ENCODE measurements at regions not wholly inside any gene's neighbourhood (a gene's known extent, or its start where the extent isn't known, plus 50 kb on each side); places are given as distances from the start of the nearest gene placed in this dataset.

GRCh38 chr14:98411154-98411553 is 860.8 kb downstream of the BCL11B start:
- Histone ChIP-seq H2BK20ac (ENCODE audit: low read depth, low read length) (no peak overlapping the region), H3K4ac (ENCODE audit: low read depth, low read length) (no peak overlapping the region), H2AFZ (replicated peaks; ENCODE audit: low read length, poor library complexity) (no peak overlapping the region), H3K14ac (replicated peaks; ENCODE audit: low read depth, low read length) (no peak overlapping the region), H2BK5ac (ENCODE audit: low read depth, low read length, poor library complexity, severe bottlenecking) (no peak overlapping the region), H4K5ac (ENCODE audit: low read depth, low read length) (no peak overlapping the region), H2BK120ac (ENCODE audit: low read depth, low read length) (no peak overlapping the region), H3K4me1 (ENCODE audit: control insufficient read depth, insufficient read depth, low read length) (no peaks in the 10 kb centered on the region), H4K8ac (ENCODE audit: low read depth in 2 of 2, low read length in 2 of 2) (no peak overlapping the region), H3K27ac (ENCODE audit: insufficient read depth, low read length) (no peak overlapping the region), H3K9ac (ENCODE audit: low read depth, low read length) (no peak overlapping the region), H3K9me1 (ENCODE audit: insufficient read depth, low read length) (no peaks in the 10 kb centered on the region), H4K20me1 (ENCODE audit: insufficient read depth, low read length) (no peaks in the 10 kb centered on the region), H3K56ac (ENCODE audit: extremely low read depth, insufficient read depth, low read length) (no peak overlapping the region), H4K91ac (ENCODE audit: insufficient read depth, low read depth, low read length) (no peak overlapping the region), H3K36me3 (ENCODE audit: control insufficient read depth, insufficient read depth, low read length) (no peaks in the 10 kb centered on the region), H2AK9ac (replicated peaks; ENCODE audit: low read depth, low read length, poor library complexity) (no peak overlapping the region), H2AK5ac (ENCODE audit: low read depth, low read length) (no peak overlapping the region), H3K27me3 (ENCODE audit: control insufficient read depth, insufficient read depth, low read length) (no peaks in the 10 kb centered on the region), H3K4me3 (ENCODE audit: insufficient read depth, low read depth, low read length) (no peak overlapping the region), H3K23ac (ENCODE audit: low read depth, low read length) (no peak overlapping the region), H3K79me1 (ENCODE audit: low read depth in 1 of 2, low read length in 2 of 2) (no peaks in the 10 kb centered on the region), H3K9me3 (ENCODE audit: control insufficient read depth, insufficient read depth, low read length) (peaks cover 34% of the 10 kb centered on the region), H2BK15ac (ENCODE audit: low read depth, low read length) (no peak overlapping the region), H3K4me2 (ENCODE audit: low read depth, low read length) (no peak overlapping the region), H3K18ac (ENCODE audit: low read depth, low read length) (no peak overlapping the region)
- WGBS, 2 experiments (ENCODE audit: extremely low coverage in 2 of 2, insufficient read length in 1 of 2), result 78% methylated on average over 6 of the region's 8 CpGs; no CpG with 5 or more reads in 1 of the 2 experiments
- CTCF ChIA-PET, result no interaction called here
- ATAC-seq (ENCODE audit: low read depth) (no peak), DNase-seq (no peak)
- dilution Hi-C loops (cut with HindIII; ENCODE audit: low sequenced_read_pairs, unreplicated experiment), result no loop called here
- POLR2A ChIA-PET (ENCODE audit: unreplicated experiment), result no interaction called here
- intact Hi-C loops (cut with micrococcal nuclease), result no loop called here
- BruUV-seq (replicated peaks), result no TSS peak
- in situ Hi-C loops (cut with MboI; ENCODE audit: low sequenced_read_pairs), result no loop called here
- TF ChIP-seq BHLHE40 (IDR thresholded peaks at IDR 0.05; ENCODE audit: low read depth, low read length), result no peak
- no peak for TF ChIP-seq RCOR1 (IDR thresholded peaks at IDR 0.05; ENCODE audit: insufficient replicate concordance, low read length)
- no peak for TF ChIP-seq USF2 (IDR thresholded peaks at IDR 0.05; ENCODE audit: low read depth, low read length)
- TF ChIP-seq RAD21 (IDR thresholded peaks at IDR 0.05; ENCODE audit: low read length), result no peak
- no peak for TF ChIP-seq MXI1 (IDR thresholded peaks at IDR 0.05; ENCODE audit: borderline replicate concordance, low read depth, low read length)
- TF ChIP-seq FOS (IDR thresholded peaks at IDR 0.05; ENCODE audit: low read depth, low read length), result no peak
- no peak for TF ChIP-seq MAFK (IDR thresholded peaks at IDR 0.05; ENCODE audit: low read depth, low read length)
- no peak for TF ChIP-seq MAZ (IDR thresholded peaks at IDR 0.05; ENCODE audit: borderline replicate concordance, low read depth, low read length)
- no peak for TF ChIP-seq CEBPB (IDR thresholded peaks at IDR 0.05; ENCODE audit: low read depth, low read length)
- TF ChIP-seq, protein P1, sequence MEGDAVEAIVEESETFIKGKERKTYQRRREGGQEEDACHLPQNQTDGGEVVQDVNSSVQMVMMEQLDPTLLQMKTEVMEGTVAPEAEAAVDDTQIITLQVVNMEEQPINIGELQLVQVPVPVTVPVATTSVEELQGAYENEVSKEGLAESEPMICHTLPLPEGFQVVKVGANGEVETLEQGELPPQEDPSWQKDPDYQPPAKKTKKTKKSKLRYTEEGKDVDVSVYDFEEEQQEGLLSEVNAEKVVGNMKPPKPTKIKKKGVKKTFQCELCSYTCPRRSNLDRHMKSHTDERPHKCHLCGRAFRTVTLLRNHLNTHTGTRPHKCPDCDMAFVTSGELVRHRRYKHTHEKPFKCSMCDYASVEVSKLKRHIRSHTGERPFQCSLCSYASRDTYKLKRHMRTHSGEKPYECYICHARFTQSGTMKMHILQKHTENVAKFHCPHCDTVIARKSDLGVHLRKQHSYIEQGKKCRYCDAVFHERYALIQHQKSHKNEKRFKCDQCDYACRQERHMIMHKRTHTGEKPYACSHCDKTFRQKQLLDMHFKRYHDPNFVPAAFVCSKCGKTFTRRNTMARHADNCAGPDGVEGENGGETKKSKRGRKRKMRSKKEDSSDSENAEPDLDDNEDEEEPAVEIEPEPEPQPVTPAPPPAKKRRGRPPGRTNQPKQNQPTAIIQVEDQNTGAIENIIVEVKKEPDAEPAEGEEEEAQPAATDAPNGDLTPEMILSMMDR (conservative IDR thresholded peaks at IDR 0.05; ENCODE audit: low read depth, low read length), result no peak
- no peak for TF ChIP-seq SMC3 (IDR thresholded peaks at IDR 0.05; ENCODE audit: low read depth, low read length)
- TF ChIP-seq CHD1 (IDR thresholded peaks at IDR 0.05; ENCODE audit: low read depth, low read length), result no peak
- TF ChIP-seq, protein P2, sequence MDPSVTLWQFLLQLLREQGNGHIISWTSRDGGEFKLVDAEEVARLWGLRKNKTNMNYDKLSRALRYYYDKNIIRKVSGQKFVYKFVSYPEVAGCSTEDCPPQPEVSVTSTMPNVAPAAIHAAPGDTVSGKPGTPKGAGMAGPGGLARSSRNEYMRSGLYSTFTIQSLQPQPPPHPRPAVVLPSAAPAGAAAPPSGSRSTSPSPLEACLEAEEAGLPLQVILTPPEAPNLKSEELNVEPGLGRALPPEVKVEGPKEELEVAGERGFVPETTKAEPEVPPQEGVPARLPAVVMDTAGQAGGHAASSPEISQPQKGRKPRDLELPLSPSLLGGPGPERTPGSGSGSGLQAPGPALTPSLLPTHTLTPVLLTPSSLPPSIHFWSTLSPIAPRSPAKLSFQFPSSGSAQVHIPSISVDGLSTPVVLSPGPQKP (IDR thresholded peaks at IDR 0.05; ENCODE audit: borderline replicate concordance, low read depth, low read length), result no peak

Data from IMR-90 (cell line).